ENCODE measurements at regions not wholly inside any gene's neighbourhood (a gene's known extent, or its start where the extent isn't known, plus 50 kb on each side); places are given as distances from the start of the nearest gene placed in this dataset.

DNA sequence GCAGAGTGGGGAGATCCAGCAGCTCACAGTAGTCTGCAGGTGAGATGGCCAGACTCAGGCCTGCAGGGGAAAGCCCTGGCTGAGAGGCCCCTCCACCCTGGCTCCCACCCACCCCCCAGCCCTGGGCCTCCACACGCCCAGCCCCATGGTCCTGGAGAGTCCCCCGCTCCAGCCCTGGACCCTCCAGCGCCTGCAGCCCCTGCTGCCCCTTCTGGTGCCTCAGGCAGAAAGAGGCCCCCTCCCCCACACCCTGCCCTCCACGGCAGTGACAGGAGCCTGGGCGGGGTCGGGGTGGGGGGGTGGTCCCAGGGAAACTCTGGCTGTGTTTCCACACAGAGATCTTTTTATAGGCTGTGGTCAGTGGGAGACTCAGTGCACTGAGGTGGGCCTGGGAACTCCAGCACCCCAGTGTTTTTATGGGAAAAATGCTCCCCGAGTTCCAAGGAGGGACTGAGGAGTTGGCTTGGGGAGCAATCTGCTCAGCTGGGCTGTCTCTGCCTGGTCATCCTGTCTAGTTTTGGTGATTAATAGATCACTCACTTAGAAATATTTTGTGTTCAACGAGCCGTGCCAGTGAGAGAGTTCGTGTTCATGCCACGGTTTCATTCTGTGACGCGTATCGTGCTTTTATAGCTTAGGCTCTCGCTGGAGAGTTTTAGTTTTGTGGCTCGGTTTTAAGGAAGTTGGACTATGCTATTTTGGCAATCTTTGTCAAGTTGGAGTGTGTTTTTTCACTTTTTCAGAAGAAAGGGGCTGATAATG is 53.1 kb upstream of the HGFAC start:
- peaks cover 33% of the 10 kb centered on the region for H3K4me1 ChIP-seq (ENCODE audit: insufficient read depth, low read length)
- H3K36me3 ChIP-seq (ENCODE audit: insufficient read depth, low read length), result no peaks in the 10 kb centered on the region
- H3K4me3 ChIP-seq (ENCODE audit: low read length), result no peak overlapping the region
- no peak overlapping the region for H2AFZ ChIP-seq (ENCODE audit: low read depth, low read length)
- no peaks in the 10 kb centered on the region for H3K27me3 ChIP-seq (ENCODE audit: insufficient read depth, low read length)
- no peaks in the 10 kb centered on the region for H3K9me3 ChIP-seq (ENCODE audit: low read length)

DNA sequence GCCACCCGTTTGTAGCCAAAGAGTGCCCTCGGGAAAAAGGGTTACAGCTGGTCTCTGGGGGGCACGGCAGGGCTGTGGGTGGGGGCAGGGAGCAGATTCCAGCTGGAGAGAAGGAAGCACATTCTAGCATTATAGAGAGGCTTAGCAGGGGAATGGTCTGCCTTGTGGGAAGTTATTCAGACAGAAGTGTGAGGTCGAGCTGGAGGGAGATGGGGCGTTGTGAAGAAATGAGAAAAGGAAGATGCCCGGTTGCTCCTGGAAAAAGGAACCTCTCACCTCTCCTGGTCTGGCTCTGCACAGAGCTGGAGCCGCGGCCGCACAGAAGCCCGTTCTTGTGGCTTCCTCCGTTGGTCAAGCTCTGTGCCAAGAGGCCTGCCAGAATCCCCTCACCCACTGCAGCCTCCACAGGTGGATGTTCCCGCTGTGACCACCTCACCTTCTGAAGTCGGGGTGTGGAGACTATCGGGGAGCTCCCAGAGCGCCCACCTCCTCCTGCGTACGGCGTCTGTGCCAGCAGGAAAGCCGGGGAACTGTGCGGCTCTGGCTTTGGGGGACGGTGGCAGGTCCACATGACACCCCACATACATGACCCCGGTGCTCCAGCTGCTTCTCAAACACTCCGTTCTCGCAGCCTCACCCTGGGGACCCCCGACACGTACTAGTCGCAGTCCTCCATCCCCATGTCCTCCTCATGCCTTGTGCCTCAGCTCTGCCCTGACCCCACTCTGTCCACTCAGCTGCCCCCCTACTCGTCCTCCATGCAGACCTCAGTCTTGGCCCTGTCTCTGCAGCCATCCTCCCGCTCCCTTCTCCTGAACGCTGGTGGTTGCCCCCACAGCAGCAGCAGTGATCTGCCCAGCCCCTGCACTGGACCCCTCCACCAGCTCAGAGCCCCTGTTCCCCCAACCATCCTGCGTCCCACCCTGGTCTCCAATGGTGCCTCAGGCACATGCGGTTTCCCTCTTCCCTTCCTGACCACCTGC is 52.2 kb upstream of the HGFAC start:
- Histone ChIP-seq H2AFZ (ENCODE audit: low read depth, low read length) (no peak overlapping the region), H3K4me3 (ENCODE audit: low read length) (no peak overlapping the region), H3K9me3 (ENCODE audit: low read length) (no peaks in the 10 kb centered on the region), H3K4me1 (ENCODE audit: insufficient read depth, low read length) (peaks cover 33% of the 10 kb centered on the region), H3K36me3 (ENCODE audit: insufficient read depth, low read length) (no peaks in the 10 kb centered on the region), H3K27me3 (ENCODE audit: insufficient read depth, low read length) (no peaks in the 10 kb centered on the region)

DNA sequence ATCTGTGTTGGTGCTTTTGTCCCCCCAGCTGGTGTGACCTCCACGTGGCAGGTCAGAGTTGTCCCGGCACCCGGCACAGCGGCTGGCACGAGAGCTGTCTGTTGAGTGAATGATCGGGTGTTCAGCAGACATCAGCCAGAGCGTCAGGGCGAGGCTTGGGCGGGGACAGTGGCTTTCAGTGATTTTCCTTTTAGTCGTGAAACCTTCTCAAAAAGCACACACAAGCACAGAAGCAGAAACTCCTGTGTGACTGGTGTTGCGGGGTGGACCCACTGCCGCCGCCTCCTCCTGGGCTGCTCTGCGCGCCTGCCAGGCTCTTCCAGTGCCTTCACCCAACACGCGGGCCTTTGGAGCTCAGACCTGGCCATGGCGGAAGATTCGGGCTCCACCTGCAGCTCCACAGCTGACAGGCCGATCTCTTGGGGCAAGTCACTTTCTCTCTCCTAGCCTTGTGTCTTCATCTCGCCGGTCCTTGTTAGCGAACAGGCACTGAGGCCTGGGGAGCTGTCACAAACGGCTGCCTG is 51.4 kb upstream of the HGFAC start:
- Histone ChIP-seq H2AFZ (ENCODE audit: low read depth, low read length) (no peak overlapping the region), H3K4me1 (ENCODE audit: insufficient read depth, low read length) (peaks cover 33% of the 10 kb centered on the region)

DNA sequence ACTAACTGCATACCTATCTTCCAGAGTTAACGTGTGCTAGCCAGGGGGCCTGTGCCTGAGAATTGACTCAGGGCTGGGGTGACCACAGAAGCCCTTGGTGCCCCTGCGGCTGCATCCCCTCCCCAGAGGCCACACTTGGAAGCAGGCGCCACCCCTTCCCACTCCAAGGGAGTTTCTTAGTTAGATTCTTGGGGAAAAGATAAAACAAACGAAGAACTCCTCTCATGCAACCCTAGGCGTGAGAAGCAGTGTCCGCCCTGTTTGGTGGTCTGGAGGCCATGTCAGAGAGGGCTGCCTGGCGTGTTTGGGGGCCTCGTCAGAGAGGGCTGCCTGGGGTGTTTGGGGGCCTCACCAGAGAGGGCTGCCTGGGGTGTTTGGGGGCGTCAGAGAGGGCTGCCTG is 50.3 kb upstream of the HGFAC start:
- no peaks in the 10 kb centered on the region for H3K36me3 ChIP-seq (ENCODE audit: insufficient read depth, low read length)
- no peak overlapping the region for H3K4me3 ChIP-seq (ENCODE audit: low read length)
- peaks cover 29% of the 10 kb centered on the region for H3K4me1 ChIP-seq (ENCODE audit: insufficient read depth, low read length)
- H3K9me3 ChIP-seq (ENCODE audit: low read length), result peaks cover 3% of the 10 kb centered on the region
- no peaks in the 10 kb centered on the region for H3K27me3 ChIP-seq (ENCODE audit: insufficient read depth, low read length)
- H2AFZ ChIP-seq (ENCODE audit: low read depth, low read length), result no peak overlapping the region

More for the DNA sequence above, 51.4 kb upstream of the HGFAC start:
- Histone ChIP-seq H3K4me3 (ENCODE audit: low read length) (no peak overlapping the region), H3K36me3 (ENCODE audit: insufficient read depth, low read length) (no peaks in the 10 kb centered on the region), H3K9me3 (ENCODE audit: low read length) (no peaks in the 10 kb centered on the region), H3K27me3 (ENCODE audit: insufficient read depth, low read length) (no peaks in the 10 kb centered on the region)

Measured in neuron (in vitro differentiated cells).